ENCODE measurements at regions not wholly inside any gene's neighbourhood (a gene's known extent, or its start where the extent isn't known, plus 50 kb on each side); places are given as distances from the start of the nearest gene placed in this dataset.

DNA sequence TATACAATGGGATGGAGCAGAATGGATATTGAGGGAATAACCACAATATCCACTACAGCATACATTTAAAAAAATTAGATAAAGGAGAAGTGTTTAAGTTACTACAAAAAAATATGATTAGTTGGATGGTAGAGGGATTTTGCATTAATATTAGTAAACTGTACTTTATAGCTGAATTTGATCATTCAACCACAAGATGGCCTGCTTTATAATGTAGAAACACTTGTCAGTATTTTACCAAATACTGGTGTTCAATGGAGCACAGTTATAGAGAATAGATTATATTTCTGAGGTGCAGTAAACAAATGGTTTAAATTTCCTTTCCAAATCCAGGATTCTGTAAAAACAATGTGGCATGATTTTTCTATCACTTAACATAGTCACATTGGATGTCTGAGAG is 818.8 kb upstream of the CHORDC1 start:
- no peak for DNase-seq
- Mint-ChIP-seq H3K36me3 (no peaks in the 10 kb centered on the region), H3K4me3 (no peak overlapping the region), H3K27me3 (ENCODE audit: low read depth in 3 of 3) (no peaks in the 10 kb centered on the region), H3K4me1 (no peaks in the 10 kb centered on the region), H3K9me3 (peaks cover 0 to 12% (median 0%) of the 10 kb centered on the region in 7 donors), H3K27ac (no peak overlapping the region)
- TF ChIP-seq, protein P1, sequence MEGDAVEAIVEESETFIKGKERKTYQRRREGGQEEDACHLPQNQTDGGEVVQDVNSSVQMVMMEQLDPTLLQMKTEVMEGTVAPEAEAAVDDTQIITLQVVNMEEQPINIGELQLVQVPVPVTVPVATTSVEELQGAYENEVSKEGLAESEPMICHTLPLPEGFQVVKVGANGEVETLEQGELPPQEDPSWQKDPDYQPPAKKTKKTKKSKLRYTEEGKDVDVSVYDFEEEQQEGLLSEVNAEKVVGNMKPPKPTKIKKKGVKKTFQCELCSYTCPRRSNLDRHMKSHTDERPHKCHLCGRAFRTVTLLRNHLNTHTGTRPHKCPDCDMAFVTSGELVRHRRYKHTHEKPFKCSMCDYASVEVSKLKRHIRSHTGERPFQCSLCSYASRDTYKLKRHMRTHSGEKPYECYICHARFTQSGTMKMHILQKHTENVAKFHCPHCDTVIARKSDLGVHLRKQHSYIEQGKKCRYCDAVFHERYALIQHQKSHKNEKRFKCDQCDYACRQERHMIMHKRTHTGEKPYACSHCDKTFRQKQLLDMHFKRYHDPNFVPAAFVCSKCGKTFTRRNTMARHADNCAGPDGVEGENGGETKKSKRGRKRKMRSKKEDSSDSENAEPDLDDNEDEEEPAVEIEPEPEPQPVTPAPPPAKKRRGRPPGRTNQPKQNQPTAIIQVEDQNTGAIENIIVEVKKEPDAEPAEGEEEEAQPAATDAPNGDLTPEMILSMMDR (IDR thresholded peaks at IDR 0.05) = no peak
- no peaks in the 10 kb centered on the region for H3K27me3 ChIP-seq (ENCODE audit: control insufficient read depth in 2 of 2, insufficient read depth in 2 of 2, low read length in 2 of 2)
- no peaks in the 10 kb centered on the region for H4K20me1 ChIP-seq (ENCODE audit: insufficient read depth, low read length)
- H2AFZ ChIP-seq (ENCODE audit: insufficient read depth, low read depth, low read length, poor library complexity, severe bottlenecking) = no peak overlapping the region
- no peak overlapping the region for H3K4me2 ChIP-seq (replicated peaks; ENCODE audit: extremely low read depth, low read length, poor library complexity, severe bottlenecking)
- intact Hi-C loops (cut with micrococcal nuclease) = no loop called here
- no peak overlapping the region for H3K9ac ChIP-seq (ENCODE audit: insufficient read depth, low read length, poor library complexity, severe bottlenecking)
- no peaks in the 10 kb centered on the region for H3K79me2 ChIP-seq (ENCODE audit: insufficient read depth, low read length)
- no peak overlapping the region for H3K27ac ChIP-seq (ENCODE audit: low read depth in 1 of 2, low read length in 2 of 2)
- H3K4me3 ChIP-seq (replicated peaks in 1 of 3; ENCODE audit: low read depth in 2 of 3, low read length in 3 of 3) = no peak overlapping the region
- H3K36me3 ChIP-seq (replicated peaks in 1 of 2; ENCODE audit: control insufficient read depth in 1 of 2, insufficient read depth in 2 of 2, low read length in 2 of 2) = no peaks in the 10 kb centered on the region
- H3K4me1 ChIP-seq (ENCODE audit: control insufficient read depth in 1 of 2, insufficient read depth in 2 of 2, low read length in 2 of 2) = no peaks in the 10 kb centered on the region
- no peaks in the 10 kb centered on the region for H3K9me3 ChIP-seq (replicated peaks in 1 of 2; ENCODE audit: control insufficient read depth in 1 of 2, insufficient read depth in 1 of 2, low read length in 2 of 2)

DNA sequence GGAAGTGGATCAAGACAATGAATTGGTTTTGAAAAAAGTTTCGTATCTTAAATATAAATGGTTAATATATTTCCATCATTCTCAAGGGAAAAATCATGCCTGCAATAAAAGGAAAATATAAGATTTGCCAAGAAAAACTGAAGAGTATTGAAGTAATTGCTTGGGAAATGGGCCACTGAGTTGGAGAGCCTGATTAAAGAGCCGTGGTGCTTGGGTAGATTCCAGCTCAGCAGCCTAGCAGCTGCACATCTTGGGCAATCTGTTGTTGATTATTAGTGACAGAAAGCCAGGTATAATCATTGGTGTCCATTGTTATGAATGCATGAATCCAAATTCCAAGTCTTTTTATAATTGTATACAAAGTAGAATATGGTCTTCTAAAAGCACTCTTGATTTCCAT is 800.9 kb upstream of the CHORDC1 start:
- H3K27me3 Mint-ChIP-seq (ENCODE audit: low read depth in 3 of 3) = no peaks in the 10 kb centered on the region
- peaks cover 0 to 3% (median 0%) of the 10 kb centered on the region in 7 donors for H3K9me3 Mint-ChIP-seq
- WGBS (ENCODE audit: insufficient coverage) = no CpG with 5 or more reads among the region's 2 CpGs
- H3K4me3 Mint-ChIP-seq = no peak overlapping the region
- no peaks in the 10 kb centered on the region for H3K79me2 ChIP-seq (ENCODE audit: insufficient read depth, low read length)
- no peaks in the 10 kb centered on the region for H3K4me1 Mint-ChIP-seq
- no peaks in the 10 kb centered on the region for H3K36me3 ChIP-seq (replicated peaks in 1 of 2; ENCODE audit: control insufficient read depth in 1 of 2, insufficient read depth in 2 of 2, low read length in 2 of 2)
- no peaks in the 10 kb centered on the region for H3K9me3 ChIP-seq (replicated peaks in 1 of 2; ENCODE audit: control insufficient read depth in 1 of 2, insufficient read depth in 1 of 2, low read length in 2 of 2)
- intact Hi-C loops (cut with micrococcal nuclease) = no loop called here
- no peaks in the 10 kb centered on the region for H3K36me3 Mint-ChIP-seq
- H3K27ac ChIP-seq (ENCODE audit: low read depth in 1 of 2, low read length in 2 of 2) = no peak overlapping the region
- no peak overlapping the region for H3K9ac ChIP-seq (ENCODE audit: insufficient read depth, low read length, poor library complexity, severe bottlenecking)
- no peak for DNase-seq
- H3K4me2 ChIP-seq (replicated peaks; ENCODE audit: extremely low read depth, low read length, poor library complexity, severe bottlenecking) = no peak overlapping the region
- no peaks in the 10 kb centered on the region for H3K27me3 ChIP-seq (ENCODE audit: control insufficient read depth in 2 of 2, insufficient read depth in 2 of 2, low read length in 2 of 2)
- no peak overlapping the region for H3K4me3 ChIP-seq (replicated peaks in 1 of 3; ENCODE audit: low read depth in 2 of 3, low read length in 3 of 3)
- H2AFZ ChIP-seq (ENCODE audit: insufficient read depth, low read depth, low read length, poor library complexity, severe bottlenecking) = no peak overlapping the region
- no peak overlapping the region for H3K27ac Mint-ChIP-seq
- H3K4me1 ChIP-seq (ENCODE audit: control insufficient read depth in 1 of 2, insufficient read depth in 2 of 2, low read length in 2 of 2) = no peaks in the 10 kb centered on the region
- H4K20me1 ChIP-seq (ENCODE audit: insufficient read depth, low read length) = no peaks in the 10 kb centered on the region
- TF ChIP-seq, protein P1 (IDR thresholded peaks at IDR 0.05) = no peak

Measured in CD14-positive monocyte (primary cell).